ENCODE measurements at regions not wholly inside any gene's neighbourhood (a gene's known extent, or its start where the extent isn't known, plus 50 kb on each side); places are given as distances from the start of the nearest gene placed in this dataset.

DNA sequence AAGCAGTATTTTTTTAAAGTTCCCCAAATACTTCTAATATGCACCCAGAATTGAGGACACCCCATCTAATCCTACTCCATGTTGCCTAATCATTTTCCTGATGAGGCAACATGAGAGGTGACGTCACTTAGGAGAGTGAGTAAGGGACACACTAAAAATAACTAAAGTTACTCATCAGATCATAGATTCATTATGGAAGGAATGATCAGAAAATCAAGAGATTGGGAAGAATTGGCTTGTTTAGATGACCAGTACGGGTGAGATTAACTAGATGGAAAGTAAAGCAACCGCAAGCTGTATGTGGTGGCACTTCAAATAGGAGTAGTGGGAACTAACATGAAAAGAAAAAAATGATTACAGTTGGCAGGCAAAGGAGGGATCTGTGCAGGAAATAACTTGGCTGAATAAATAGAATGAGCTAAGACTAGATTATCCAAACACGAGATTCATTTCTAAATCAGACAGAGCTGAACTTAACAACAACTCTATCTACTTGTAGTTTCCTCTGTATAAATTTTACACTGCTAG is 61.4 kb upstream of the CXADR start:
- Mint-ChIP-seq H3K27ac (no peak overlapping the region), H3K4me1 (peaks cover 7% of the 10 kb centered on the region), H3K36me3 (ENCODE audit: low read depth) (peaks cover 2% of the 10 kb centered on the region), H3K9me3 (no peaks in the 10 kb centered on the region), H3K27me3 (peaks cover 11% of the 10 kb centered on the region), H3K4me3 (no peak overlapping the region)
- DNase-seq (no peak), ATAC-seq (no peak)

DNA sequence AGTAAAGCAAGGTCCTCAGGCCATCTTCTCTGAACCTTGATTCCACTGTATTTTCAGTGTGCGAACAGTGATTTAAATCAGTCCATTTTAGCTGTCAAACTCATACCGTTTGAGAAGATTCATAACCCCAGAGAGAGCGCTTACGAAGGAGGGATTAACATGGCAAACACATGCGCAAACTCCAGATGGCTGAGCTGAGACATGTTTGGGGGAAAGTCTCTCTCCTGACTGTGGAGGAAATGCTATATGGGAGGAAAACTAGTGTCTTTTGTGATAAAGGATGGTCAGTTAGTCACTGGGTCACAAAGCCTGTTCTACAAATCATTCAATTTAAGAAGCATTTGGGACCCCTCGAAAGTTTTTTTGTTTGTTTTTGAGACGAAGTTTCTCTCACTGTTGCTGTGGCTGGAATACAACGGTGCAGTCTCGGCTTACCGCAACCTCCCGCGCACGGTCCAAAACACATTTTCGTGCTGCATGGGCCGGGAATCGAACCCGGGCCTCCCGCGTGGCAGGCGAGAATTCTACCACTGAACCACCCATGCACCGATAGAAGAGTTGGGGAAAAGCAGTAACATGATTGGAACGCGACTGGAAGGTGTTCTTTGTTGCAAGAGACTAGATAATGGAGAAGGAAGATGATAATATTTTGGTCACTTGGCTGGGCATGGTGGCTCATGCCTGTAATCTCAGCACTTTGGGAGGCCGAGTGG is 58.4 kb upstream of the CXADR start:
- H3K4me3 Mint-ChIP-seq: peak overlapping the region; percentile 64
- peak; percentile 60 for DNase-seq

DNA sequence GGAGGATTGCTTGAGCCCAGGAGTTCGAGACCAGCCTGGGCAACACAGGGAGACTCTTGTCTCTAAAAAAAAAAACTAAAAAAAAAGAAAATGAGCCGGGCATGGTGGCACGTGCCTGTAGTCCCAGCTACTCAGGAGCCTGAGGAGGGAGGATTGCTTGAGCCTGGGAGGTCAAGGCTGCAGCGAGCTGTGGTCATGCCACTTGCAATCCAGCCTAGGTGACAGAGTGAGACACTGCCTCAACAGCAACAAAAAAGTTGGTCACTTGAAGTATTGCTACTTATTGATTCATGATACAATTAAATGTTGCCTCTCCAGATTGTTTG is 57.9 kb upstream of the CXADR start:
- peaks cover 13% of the 10 kb centered on the region for H3K27me3 Mint-ChIP-seq
- ATAC-seq: no peak

More for the DNA sequence above, 58.4 kb upstream of the CXADR start:
- H3K27ac Mint-ChIP-seq: peak overlapping the region; percentile 93
- ATAC-seq: peak; percentile 96
- peaks cover 11% of the 10 kb centered on the region for H3K27me3 Mint-ChIP-seq
- H3K9me3 Mint-ChIP-seq: no peaks in the 10 kb centered on the region
- H3K36me3 Mint-ChIP-seq (ENCODE audit: low read depth): peaks cover 2% of the 10 kb centered on the region
- peaks cover 7% of the 10 kb centered on the region for H3K4me1 Mint-ChIP-seq

DNA sequence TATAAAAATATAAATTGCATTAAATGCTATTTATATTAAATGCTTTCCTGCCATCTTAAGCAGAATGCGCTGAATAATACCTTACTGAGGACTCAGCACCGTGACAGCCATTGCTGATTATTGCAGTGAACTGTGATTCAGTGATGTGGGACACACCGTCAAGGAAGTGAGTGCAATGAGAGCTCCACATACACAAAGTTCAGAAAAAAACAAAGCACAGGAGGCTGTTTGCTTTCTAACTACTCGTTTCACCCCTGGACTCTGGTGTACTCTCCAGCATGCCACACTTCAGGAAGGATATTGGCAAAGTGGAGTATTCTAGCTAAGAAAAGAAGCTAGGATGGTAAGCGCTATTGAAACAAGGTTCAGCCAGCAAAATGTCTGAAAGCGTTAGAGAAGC is 57.4 kb upstream of the CXADR start:
- H3K9me3 Mint-ChIP-seq: no peaks in the 10 kb centered on the region
- no peak for DNase-seq
- no peak for ATAC-seq
- no peak overlapping the region for H3K4me3 Mint-ChIP-seq
- H3K36me3 Mint-ChIP-seq (ENCODE audit: low read depth): peaks cover 2% of the 10 kb centered on the region
- peaks cover 13% of the 10 kb centered on the region for H3K27me3 Mint-ChIP-seq
- H3K4me1 Mint-ChIP-seq: peaks cover 7% of the 10 kb centered on the region
- no peak overlapping the region for H3K27ac Mint-ChIP-seq

More for the DNA sequence above, 57.9 kb upstream of the CXADR start:
- H3K27ac Mint-ChIP-seq: peak overlapping the region; percentile 93
- no peak for DNase-seq
- H3K36me3 Mint-ChIP-seq (ENCODE audit: low read depth): peaks cover 2% of the 10 kb centered on the region
- peak overlapping the region; percentile 64 for H3K4me3 Mint-ChIP-seq
- H3K9me3 Mint-ChIP-seq: no peaks in the 10 kb centered on the region
- H3K4me1 Mint-ChIP-seq: peaks cover 7% of the 10 kb centered on the region

DNA sequence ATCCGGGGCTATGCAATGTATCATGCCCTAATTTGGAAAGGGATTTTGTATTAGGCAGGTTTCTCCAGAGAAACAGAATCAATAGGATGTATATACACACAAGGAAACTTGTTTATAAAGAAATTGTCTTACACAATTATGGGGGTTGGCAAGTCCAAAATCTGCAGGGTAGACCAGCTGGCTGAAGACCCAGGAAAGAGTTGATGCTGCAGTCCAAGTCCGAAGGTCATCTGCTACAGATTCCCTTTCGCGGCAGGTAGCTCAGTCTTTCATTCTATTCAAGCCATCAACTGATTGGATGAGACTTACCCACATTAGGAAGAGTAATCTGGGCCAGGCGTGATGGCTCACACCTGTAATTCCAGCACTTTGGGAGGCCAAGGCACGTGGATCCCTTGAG is 54.6 kb upstream of the CXADR start:
- no peaks in the 10 kb centered on the region for H3K9me3 Mint-ChIP-seq
- H3K27me3 Mint-ChIP-seq: peaks cover 11% of the 10 kb centered on the region
- DNase-seq (no peak), ATAC-seq (no peak)
- no peak overlapping the region for H3K27ac Mint-ChIP-seq
- H3K4me3 Mint-ChIP-seq: no peak overlapping the region
- peaks cover 7% of the 10 kb centered on the region for H3K4me1 Mint-ChIP-seq
- peaks cover 2% of the 10 kb centered on the region for H3K36me3 Mint-ChIP-seq (ENCODE audit: low read depth)

DNA sequence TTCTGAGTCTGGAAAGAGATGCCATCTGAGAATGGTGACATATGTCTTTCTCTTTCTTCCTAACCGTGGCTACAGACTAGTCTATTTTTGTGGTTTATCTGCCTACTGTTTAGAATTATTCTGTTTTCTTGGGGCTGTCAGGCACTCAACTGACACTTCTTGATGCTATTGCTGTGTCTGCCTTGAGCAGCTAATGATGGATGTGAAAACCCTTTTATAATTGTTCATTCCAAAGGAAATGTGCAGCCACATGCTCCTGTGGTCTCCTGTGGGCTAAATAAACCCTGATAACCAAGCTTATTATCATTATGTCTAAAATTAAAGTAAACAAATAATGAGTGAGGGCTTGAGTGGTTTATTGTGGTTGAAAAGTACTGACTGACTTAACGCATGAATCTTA is 52.7 kb upstream of the CXADR start:
- Mint-ChIP-seq H3K36me3 (ENCODE audit: low read depth) (no peaks in the 10 kb centered on the region), H3K27ac (no peak overlapping the region), H3K27me3 (peaks cover 4% of the 10 kb centered on the region), H3K9me3 (no peaks in the 10 kb centered on the region), H3K4me1 (no peaks in the 10 kb centered on the region), H3K4me3 (no peak overlapping the region)
- no peak for DNase-seq
- ATAC-seq: no peak

DNA sequence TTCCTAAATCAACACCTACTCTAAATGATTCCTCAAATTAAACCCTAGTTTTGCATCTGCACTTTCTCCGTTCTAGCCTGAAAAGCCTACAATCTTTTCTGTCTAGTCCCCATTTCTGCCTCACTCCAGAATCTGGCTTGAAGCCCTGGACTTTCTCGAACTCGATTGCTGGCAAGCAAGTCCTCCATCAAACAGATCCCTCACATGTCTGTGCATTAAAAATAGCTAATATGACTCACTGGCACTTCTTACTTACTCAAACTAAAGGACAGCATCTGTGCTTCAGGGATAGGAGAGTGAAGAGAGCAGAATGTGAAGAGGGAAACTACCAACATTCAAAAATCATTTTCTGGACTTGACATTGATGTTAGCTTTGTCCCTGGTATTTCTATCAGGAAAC is 51.8 kb upstream of the CXADR start:
- H3K27me3 Mint-ChIP-seq: peaks cover 4% of the 10 kb centered on the region
- no peaks in the 10 kb centered on the region for H3K36me3 Mint-ChIP-seq (ENCODE audit: low read depth)
- no peaks in the 10 kb centered on the region for H3K9me3 Mint-ChIP-seq
- no peak for ATAC-seq
- no peak for DNase-seq
- no peak overlapping the region for H3K4me3 Mint-ChIP-seq
- no peaks in the 10 kb centered on the region for H3K4me1 Mint-ChIP-seq
- H3K27ac Mint-ChIP-seq: no peak overlapping the region

DNA sequence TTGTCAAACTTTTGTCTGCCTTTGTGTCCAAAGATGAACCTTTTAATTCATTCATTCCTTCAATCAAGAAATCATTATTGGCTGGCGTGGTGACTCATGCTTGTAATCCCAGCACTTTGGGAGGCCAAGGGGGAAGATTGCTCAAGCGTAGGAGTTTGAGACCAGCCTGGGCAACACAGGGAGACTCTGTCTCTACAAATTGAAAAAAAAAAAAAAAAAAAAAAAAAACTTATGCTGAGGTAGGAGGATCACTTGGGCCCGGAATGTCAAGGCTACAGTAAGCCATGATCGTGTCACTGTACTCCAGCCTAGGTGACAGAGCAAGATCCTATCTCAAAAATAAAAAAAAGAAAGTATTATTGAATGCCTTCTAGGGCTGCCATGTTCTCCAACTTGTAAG is 51.3 kb upstream of the CXADR start:
- Mint-ChIP-seq H3K27ac (no peak overlapping the region), H3K4me3 (no peak overlapping the region), H3K4me1 (no peaks in the 10 kb centered on the region), H3K9me3 (no peaks in the 10 kb centered on the region), H3K36me3 (ENCODE audit: low read depth) (no peaks in the 10 kb centered on the region), H3K27me3 (peaks cover 2% of the 10 kb centered on the region)
- DNase-seq (no peak), ATAC-seq (no peak)

DNA sequence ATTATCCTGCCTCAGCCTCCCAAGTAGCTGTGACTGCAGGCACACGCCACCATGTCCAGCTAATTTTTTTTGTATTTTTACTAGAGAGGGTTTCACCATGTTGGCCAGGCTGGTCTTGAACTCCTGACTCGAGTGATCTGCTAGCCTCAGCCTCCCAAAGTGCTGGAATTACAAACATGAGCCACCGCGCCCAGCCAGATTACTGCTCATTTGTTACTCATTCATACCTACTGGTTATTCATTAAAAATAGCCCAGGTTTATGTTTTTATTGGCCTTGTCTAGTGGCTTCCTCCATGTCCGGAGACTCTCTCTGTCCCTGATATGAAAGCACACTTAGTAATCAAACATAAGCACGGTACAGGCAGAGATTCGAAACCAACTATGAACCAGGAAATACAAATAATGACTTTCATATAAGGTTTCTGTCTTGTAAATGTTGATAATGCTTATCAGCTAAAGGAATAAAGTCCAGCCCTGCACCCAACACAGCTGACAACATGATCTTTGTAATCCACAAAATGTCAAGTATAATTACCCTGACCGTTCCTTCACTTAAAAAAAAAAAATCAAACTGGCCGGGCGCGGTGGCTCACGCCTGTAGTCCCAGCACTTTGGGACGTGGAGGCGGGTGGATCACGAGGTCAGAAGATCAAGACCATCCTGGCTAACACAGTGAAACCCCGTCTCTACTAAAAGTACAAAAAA is 50.4 kb upstream of the CXADR start:
- H3K4me3 Mint-ChIP-seq: no peak overlapping the region
- ATAC-seq: no peak
- no peak overlapping the region for H3K27ac Mint-ChIP-seq
- peaks cover 2% of the 10 kb centered on the region for H3K27me3 Mint-ChIP-seq
- no peak for DNase-seq
- H3K4me1 Mint-ChIP-seq: no peaks in the 10 kb centered on the region
- no peaks in the 10 kb centered on the region for H3K9me3 Mint-ChIP-seq
- H3K36me3 Mint-ChIP-seq (ENCODE audit: low read depth): no peaks in the 10 kb centered on the region

Measured in activated naive CD8-positive, alpha-beta T cell treated with anti-CD3 and anti-CD28 coated beads, Interleukin-2, amount 50 U/mL, for 24 hours (primary cell).